ENCODE measurements at regions not wholly inside any gene's neighbourhood (a gene's known extent, or its start where the extent isn't known, plus 50 kb on each side); places are given as distances from the start of the nearest gene placed in this dataset.

GRCh38 chr6:15796844-15797243 is 134.0 kb upstream of the DTNBP1 start:
- no peak for DNase-seq

GRCh38 chr6:15796130-15796771 is 133.4 kb upstream of the DTNBP1 start:
- no peak for DNase-seq

- DNase-seq, result no peak
Observed at GRCh38 chr6:15793826-15794225, 131.0 kb upstream of the DTNBP1 start.

GRCh38 chr6:15793288-15793687 is 130.5 kb upstream of the DTNBP1 start:
- DNase-seq, result no peak

GRCh38 chr6:15792842-15793241 is 130.0 kb upstream of the DTNBP1 start:
- no peak for DNase-seq

GRCh38 chr6:15791448-15792181 is 128.8 kb upstream of the DTNBP1 start:
- no peak for DNase-seq

GRCh38 chr6:15790116-15790515 is 127.3 kb upstream of the DTNBP1 start:
- DNase-seq, result no peak

GRCh38 chr6:15786846-15787245 is 124.0 kb upstream of the DTNBP1 start:
- no peak for DNase-seq

- no peak for DNase-seq
Observed at GRCh38 chr6:15783484-15783883, 120.7 kb upstream of the DTNBP1 start.

- no peak for DNase-seq
Observed at GRCh38 chr6:15781890-15782289, 119.1 kb upstream of the DTNBP1 start.

GRCh38 chr6:15781333-15781732 is 118.5 kb upstream of the DTNBP1 start:
- DNase-seq, result no peak

- no peak for DNase-seq
Observed at GRCh38 chr6:15780437-15780836, 117.6 kb upstream of the DTNBP1 start.

GRCh38 chr6:15779726-15780125 is 116.9 kb upstream of the DTNBP1 start:
- no peak for DNase-seq

- DNase-seq, result no peak
Observed at GRCh38 chr6:15776458-15776980, 113.7 kb upstream of the DTNBP1 start.

- no peak for DNase-seq
Observed at GRCh38 chr6:15775741-15776140, 112.9 kb upstream of the DTNBP1 start.

- no peak for DNase-seq
Observed at GRCh38 chr6:15775076-15775634, 112.3 kb upstream of the DTNBP1 start.

GRCh38 chr6:15773806-15774410 is 111.1 kb upstream of the DTNBP1 start:
- DNase-seq, result no peak

GRCh38 chr6:15770347-15771143 is 107.7 kb upstream of the DTNBP1 start:
- DNase-seq, result no peak

- no peak for DNase-seq
Observed at GRCh38 chr6:15769511-15770018, 106.7 kb upstream of the DTNBP1 start.

GRCh38 chr6:15768999-15769398 is 106.2 kb upstream of the DTNBP1 start:
- no peak for DNase-seq

GRCh38 chr6:15763837-15764236 is 101.0 kb upstream of the DTNBP1 start:
- DNase-seq, result no peak

- DNase-seq, result no peak
Observed at GRCh38 chr6:15763364-15763763, 100.5 kb upstream of the DTNBP1 start.
